ENCODE measurements at regions not wholly inside any gene's neighbourhood (a gene's known extent, or its start where the extent isn't known, plus 50 kb on each side); places are given as distances from the start of the nearest gene placed in this dataset.
"Not testable (repeated sequence)": the region's sequence is repeated elsewhere in the genome, so short reads cannot be mapped to it uniquely, and the experiment has no call there.

GRCh38 chr1:117707371-117707770 lies 101.5 kb downstream of the TENT5C start:
- no peak for DNase-seq (ENCODE audit: low spot score)

- no peak for DNase-seq (ENCODE audit: low spot score)
These were observed 102.7 kb downstream of the TENT5C start for GRCh38 chr1:117708323-117709248.

GRCh38 chr1:117709249-117709691 lies 103.4 kb downstream of the TENT5C start:
- DNase-seq (ENCODE audit: low spot score): no peak

GRCh38 chr1:117710710-117711109 lies 104.9 kb downstream of the TENT5C start:
- DNase-seq (ENCODE audit: low spot score): no peak

- no peak for DNase-seq (ENCODE audit: low spot score)
These were observed 106.8 kb downstream of the TENT5C start for GRCh38 chr1:117712621-117713020.

GRCh38 chr1:117714546-117714945 lies 108.7 kb downstream of the TENT5C start:
- no peak for DNase-seq (ENCODE audit: low spot score)

GRCh38 chr1:117716030-117716429 lies 110.2 kb downstream of the TENT5C start:
- not testable (repeated sequence) for DNase-seq (ENCODE audit: low spot score)

- DNase-seq (ENCODE audit: low spot score): not testable (repeated sequence)
These were observed 112.1 kb downstream of the TENT5C start for GRCh38 chr1:117717980-117718379.

GRCh38 chr1:117718596-117718995 lies 112.7 kb downstream of the TENT5C start:
- DNase-seq (ENCODE audit: low spot score): not testable (repeated sequence)

GRCh38 chr1:117719004-117719403 lies 113.2 kb downstream of the TENT5C start:
- DNase-seq (ENCODE audit: low spot score): no peak

- DNase-seq (ENCODE audit: low spot score): no peak
These were observed 126.4 kb downstream of the TENT5C start for GRCh38 chr1:117732065-117732797.

GRCh38 chr1:117732956-117733355 lies 127.1 kb downstream of the TENT5C start:
- DNase-seq (ENCODE audit: low spot score): no peak

- no peak for DNase-seq (ENCODE audit: low spot score)
These were observed 128.6 kb downstream of the TENT5C start for GRCh38 chr1:117734403-117734802.

GRCh38 chr1:117735045-117735992 lies 129.5 kb downstream of the TENT5C start:
- peak; percentile 36 for DNase-seq (ENCODE audit: low spot score)

- no peak for DNase-seq (ENCODE audit: low spot score)
These were observed 133.7 kb downstream of the TENT5C start for GRCh38 chr1:117739504-117739903.

- no peak for DNase-seq (ENCODE audit: low spot score)
These were observed 134.6 kb downstream of the TENT5C start for GRCh38 chr1:117740496-117740895.

GRCh38 chr1:117746565-117746964 lies 140.7 kb downstream of the TENT5C start:
- DNase-seq (ENCODE audit: low spot score): not testable (repeated sequence)

- no peak for DNase-seq (ENCODE audit: low spot score)
These were observed 141.8 kb downstream of the TENT5C start for GRCh38 chr1:117747605-117748004.

- DNase-seq (ENCODE audit: low spot score): no peak
These were observed 145.5 kb downstream of the TENT5C start for GRCh38 chr1:117751321-117751720.

- no peak for DNase-seq (ENCODE audit: low spot score)
These were observed 146.8 kb downstream of the TENT5C start for GRCh38 chr1:117752661-117753060.

GRCh38 chr1:117753232-117753631 lies 147.4 kb downstream of the TENT5C start:
- DNase-seq (ENCODE audit: low spot score): no peak

GRCh38 chr1:117753652-117754051 lies 147.8 kb downstream of the TENT5C start:
- DNase-seq (ENCODE audit: low spot score): no peak

All from pons (tissue), 1 donor.